ENCODE measurements at regions not wholly inside any gene's neighbourhood (a gene's known extent, or its start where the extent isn't known, plus 50 kb on each side); places are given as distances from the start of the nearest gene placed in this dataset.

- no peaks in the 10 kb centered on the region for H3F3A ChIP-seq (ENCODE audit: insufficient read depth)
- no peak overlapping the region for H3K4me2 ChIP-seq (ENCODE audit: low read depth, low read length, poor library complexity, severe bottlenecking)
- no peak overlapping the region for H3K27ac ChIP-seq (ENCODE audit: low read depth, low read length)
- H3K9me3 ChIP-seq (ENCODE audit: insufficient read depth, low read length): no peaks in the 10 kb centered on the region
- no peak overlapping the region for H2AFZ ChIP-seq (ENCODE audit: low read depth, low read length, severe bottlenecking)
- H3K27me3 ChIP-seq (ENCODE audit: low read length): no peaks in the 10 kb centered on the region
- TF ChIP-seq, protein P1, sequence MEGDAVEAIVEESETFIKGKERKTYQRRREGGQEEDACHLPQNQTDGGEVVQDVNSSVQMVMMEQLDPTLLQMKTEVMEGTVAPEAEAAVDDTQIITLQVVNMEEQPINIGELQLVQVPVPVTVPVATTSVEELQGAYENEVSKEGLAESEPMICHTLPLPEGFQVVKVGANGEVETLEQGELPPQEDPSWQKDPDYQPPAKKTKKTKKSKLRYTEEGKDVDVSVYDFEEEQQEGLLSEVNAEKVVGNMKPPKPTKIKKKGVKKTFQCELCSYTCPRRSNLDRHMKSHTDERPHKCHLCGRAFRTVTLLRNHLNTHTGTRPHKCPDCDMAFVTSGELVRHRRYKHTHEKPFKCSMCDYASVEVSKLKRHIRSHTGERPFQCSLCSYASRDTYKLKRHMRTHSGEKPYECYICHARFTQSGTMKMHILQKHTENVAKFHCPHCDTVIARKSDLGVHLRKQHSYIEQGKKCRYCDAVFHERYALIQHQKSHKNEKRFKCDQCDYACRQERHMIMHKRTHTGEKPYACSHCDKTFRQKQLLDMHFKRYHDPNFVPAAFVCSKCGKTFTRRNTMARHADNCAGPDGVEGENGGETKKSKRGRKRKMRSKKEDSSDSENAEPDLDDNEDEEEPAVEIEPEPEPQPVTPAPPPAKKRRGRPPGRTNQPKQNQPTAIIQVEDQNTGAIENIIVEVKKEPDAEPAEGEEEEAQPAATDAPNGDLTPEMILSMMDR (IDR thresholded peaks at IDR 0.05; ENCODE audit: insufficient read depth, low read length, poor library complexity, severe bottlenecking): no peak
- no peak for TF ChIP-seq EZH2phosphoT487 (conservative IDR thresholded peaks at IDR 0.05; ENCODE audit: low read length)
- H3K36me3 ChIP-seq (ENCODE audit: low read length): no peaks in the 10 kb centered on the region
- no peaks in the 10 kb centered on the region for H3K79me2 ChIP-seq (ENCODE audit: insufficient read depth, low read length)
- no peak overlapping the region for H3K9ac ChIP-seq (ENCODE audit: low read length)
- no peak overlapping the region for H3K4me3 ChIP-seq (ENCODE audit: insufficient read depth, low read length, poor library complexity, severe bottlenecking)
- no peaks in the 10 kb centered on the region for H3K9me2 ChIP-seq (replicated peaks; ENCODE audit: insufficient read depth, low read length)
- no peaks in the 10 kb centered on the region for H4K20me1 ChIP-seq (ENCODE audit: low read depth, low read length)
These were observed 55.5 kb upstream of the ODAD2 start for GRCh38 chr10:28054228-28054860.

- no peak overlapping the region for H2AFZ ChIP-seq (ENCODE audit: low read depth, low read length, severe bottlenecking)
- H3K9ac ChIP-seq (ENCODE audit: low read length): no peak overlapping the region
- no peaks in the 10 kb centered on the region for H3F3A ChIP-seq (ENCODE audit: insufficient read depth)
- no peak overlapping the region for H3K27ac ChIP-seq (ENCODE audit: low read depth, low read length)
- no peaks in the 10 kb centered on the region for H3K79me2 ChIP-seq (ENCODE audit: insufficient read depth, low read length)
- H4K20me1 ChIP-seq (ENCODE audit: low read depth, low read length): no peaks in the 10 kb centered on the region
- no peak overlapping the region for H3K4me3 ChIP-seq (ENCODE audit: insufficient read depth, low read length, poor library complexity, severe bottlenecking)
- no peaks in the 10 kb centered on the region for H3K9me2 ChIP-seq (replicated peaks; ENCODE audit: insufficient read depth, low read length)
- TF ChIP-seq, protein P1 (IDR thresholded peaks at IDR 0.05; ENCODE audit: insufficient read depth, low read length, poor library complexity, severe bottlenecking): no peak
- no peak for TF ChIP-seq EZH2phosphoT487 (conservative IDR thresholded peaks at IDR 0.05; ENCODE audit: low read length)
- no peaks in the 10 kb centered on the region for H3K9me3 ChIP-seq (ENCODE audit: insufficient read depth, low read length)
- H3K4me2 ChIP-seq (ENCODE audit: low read depth, low read length, poor library complexity, severe bottlenecking): no peak overlapping the region
- H3K36me3 ChIP-seq (ENCODE audit: low read length): no peaks in the 10 kb centered on the region
- H3K27me3 ChIP-seq (ENCODE audit: low read length): no peaks in the 10 kb centered on the region
These were observed 50.4 kb upstream of the ODAD2 start for GRCh38 chr10:28049286-28049685.
